Sigmoid colon (tissue), 6 donors: ENCODE measurements at regions not wholly inside any gene's neighbourhood (a gene's known extent, or its start where the extent isn't known, plus 50 kb on each side); places are given as distances from the start of the nearest gene placed in this dataset.

Experiments
- DNase-seq: peaks from one replicate; pipeline ENCODE4 v3.0.0-alpha.2; 2019
- H3K27ac ChIP-seq, 4 donors: fragments of 200-600 bp; sonication (generic); one replicate each; pipeline ENCODE4 v1.5.1; 2016 to 2019; ENCODE audit warnings: mild to moderate bottlenecking in 1 of 4
- H3K27me3 ChIP-seq, 3 donors: fragments of 200-600 bp; sonication (generic); one replicate each; pipeline ENCODE4 v1.5.1; 2019; ENCODE audit warnings: mild to moderate bottlenecking in 1 of 3
- H3K36me3 ChIP-seq, 4 donors: fragments of 200-600 bp; sonication (generic); one replicate each; pipeline ENCODE4 v1.5.1; 2016 to 2019
- H3K4me1 ChIP-seq, 4 donors: fragments of 200-600 bp; sonication (generic); one replicate each; pipeline ENCODE4 v1.5.1; 2017 to 2019
- H3K4me3 ChIP-seq, 4 donors: fragments of 200-600 bp; sonication (generic); one replicate each; pipeline ENCODE4 v1.5.1; 2017 to 2019; ENCODE audit warnings: mild to moderate bottlenecking in 2 of 4, moderate library complexity in 1 of 4
- H3K9me3 ChIP-seq, 4 donors: fragments of 200-600 bp in 3 of 4; sonication (generic) in 3 of 4; one replicate each; pipeline versions ENCODE4 v1.5.1 to v1.6.1; 2013 to 2019
- CTCF ChIP-seq, 4 experiments: fragments of 450-650 bp in 3 of 4; fragments of 200-600 bp in 1 of 4; IDR thresholded peaks; one replicate each; pipeline ENCODE4 v1.5.1; 2016 to 2019; ENCODE audit warnings: antibody characterized with exemption in 4 of 4, mild to moderate bottlenecking in 3 of 4, moderate library complexity in 2 of 4
- EP300 ChIP-seq, 4 donors: sonication (generic); formaldehyde crosslinking; IDR thresholded peaks; one replicate each; pipeline ENCODE4 v1.6.1; 2017; ENCODE audit warnings: antibody characterized with exemption in 4 of 4
- POLR2A ChIP-seq, 2 donors: fragments of 450-650 bp; IDR thresholded peaks; one replicate each; pipeline ENCODE4 v1.6.1; 2016; ENCODE audit warnings: antibody characterized with exemption in 2 of 2, mild to moderate bottlenecking in 2 of 2, moderate library complexity in 2 of 2
- POLR2AphosphoS5 ChIP-seq, 4 donors: sonication (generic); formaldehyde crosslinking; IDR thresholded peaks; one replicate each; pipeline ENCODE4 v1.6.1; 2017; ENCODE audit warnings: antibody characterized with exemption in 4 of 4
- WGBS, 2 donors: extraction: QIAGEN DNeasy Blood & Tissue Kit; methylation state at CpG; one replicate each; pipeline ENCODE4 v1.1.7; 2013; 5-methylcytosine and 5-hydroxymethylcytosine counted together
- intact Hi-C: fragments of 100-400 bp; cut with DNase I; formaldehyde crosslinking; loops from one replicate; pipeline ENCODE4 v1.15.1; 2023
- donor health status: healthy with polysubstance abuse.
- donor health status: healthy.

GRCh38 chr15:70324001-70324974 lies 226.6 kb upstream of the TLE3 start:
- peak overlapping the region; percentile 62 to 91 (median 86) for H3K27ac ChIP-seq
- peak; percentile 79 for DNase-seq
- peaks cover 0 to 85% (median 81%) of the 10 kb centered on the region in 4 donors for H3K4me1 ChIP-seq

GRCh38 chr15:70323111-70323851 lies 225.6 kb upstream of the TLE3 start:
- no peak overlapping the region for H3K4me3 ChIP-seq
- intact Hi-C loops = loop anchor here (2.0 to 5.0 kb wide), 4 partner anchors 14 to 171 kb away; no protein-coding TSS in a partner anchor
- H3K27me3 ChIP-seq = no peaks in the 10 kb centered on the region
- peak; percentile 93 for DNase-seq
- peak overlapping the region; percentile 62 to 91 (median 86) for H3K27ac ChIP-seq
- no peaks in the 10 kb centered on the region for H3K36me3 ChIP-seq
- 75 to 80% methylated on average over 11 of the region's 11 CpGs for WGBS, 2 donors
- peaks cover 0 to 85% (median 81%) of the 10 kb centered on the region in 4 donors for H3K4me1 ChIP-seq
- no peak for TF ChIP-seq EP300 (IDR thresholded peaks at IDR 0.05)
- peak in 3 of 4 donors; percentile 20 to 57 (median 48) for TF ChIP-seq POLR2AphosphoS5 (IDR thresholded peaks at IDR 0.05)
- no peaks in the 10 kb centered on the region for H3K9me3 ChIP-seq

More at GRCh38 chr15:70324001-70324974, 226.6 kb upstream of the TLE3 start:
- Histone ChIP-seq H3K9me3 (no peaks in the 10 kb centered on the region), H3K27me3 (no peaks in the 10 kb centered on the region), H3K4me3 (no peak overlapping the region), H3K36me3 (no peaks in the 10 kb centered on the region)
- 49 to 70% methylated on average over 15 of the region's 15 CpGs for WGBS, 2 donors
- TF ChIP-seq POLR2A (IDR thresholded peaks at IDR 0.05) (no peak), POLR2AphosphoS5 (IDR thresholded peaks at IDR 0.05) (peak in 3 of 4 donors; percentile 1 to 44 (median 13))
- intact Hi-C loops = loop anchor here (5.0 kb wide), 3 partner anchors 52 to 172 kb away; no protein-coding TSS in a partner anchor

- DNase-seq = no peak
- WGBS, 2 donors = 72 to 79% methylated on average over 6 of the region's 6 CpGs
- TF ChIP-seq CTCF (IDR thresholded peaks at IDR 0.05) (no peak), POLR2A (IDR thresholded peaks at IDR 0.05) (no peak), EP300 (IDR thresholded peaks at IDR 0.05) (no peak), POLR2AphosphoS5 (IDR thresholded peaks at IDR 0.05) (no peak)
- H3K9me3 ChIP-seq = no peaks in the 10 kb centered on the region
- intact Hi-C loops = loop anchor here (2.0 to 5.0 kb wide), 4 partner anchors 15 to 170 kb away; no protein-coding TSS in a partner anchor
- H3K36me3 ChIP-seq = no peaks in the 10 kb centered on the region
- no peaks in the 10 kb centered on the region for H3K27me3 ChIP-seq
- H3K4me3 ChIP-seq = no peak overlapping the region
- H3K27ac ChIP-seq = peak overlapping the region; percentile 62 to 91 (median 86)
- H3K4me1 ChIP-seq = peaks cover 0 to 79% (median 73%) of the 10 kb centered on the region in 4 donors
These were observed 224.4 kb upstream of the TLE3 start for GRCh38 chr15:70322051-70322668.

GRCh38 chr15:70321172-70321819 lies 223.6 kb upstream of the TLE3 start:
- no peak for DNase-seq
- TF ChIP-seq POLR2AphosphoS5 (IDR thresholded peaks at IDR 0.05) (peak in 1 of 4 donors; percentile 31), POLR2A (IDR thresholded peaks at IDR 0.05) (no peak)
- 27 to 57% methylated on average over 4 of the region's 4 CpGs for WGBS, 2 donors
- Histone ChIP-seq H3K4me3 (no peak overlapping the region), H3K4me1 (peaks cover 0 to 76% (median 72%) of the 10 kb centered on the region in 4 donors), H3K36me3 (no peaks in the 10 kb centered on the region), H3K27me3 (no peaks in the 10 kb centered on the region), H3K9me3 (no peaks in the 10 kb centered on the region), H3K27ac (peak overlapping the region; percentile 22 to 91 (median 86))
- intact Hi-C loops = loop anchor here (5.0 kb wide), 3 partner anchors 49 to 169 kb away; no protein-coding TSS in a partner anchor

- TF ChIP-seq CTCF (IDR thresholded peaks at IDR 0.05) (no peak), EP300 (IDR thresholded peaks at IDR 0.05) (no peak)
- Histone ChIP-seq H3K27me3 (no peaks in the 10 kb centered on the region), H3K9me3 (no peaks in the 10 kb centered on the region), H3K4me3 (no peak overlapping the region), H3K27ac (peak overlapping the region; percentile 22 to 91 (median 86)), H3K36me3 (no peaks in the 10 kb centered on the region), H3K4me1 (peaks cover 0 to 79% (median 72%) of the 10 kb centered on the region in 4 donors)
- DNase-seq = no peak
- WGBS, 2 donors = 5 to 13% methylated on average over 2 of the region's 2 CpGs
- intact Hi-C loops = loop anchor here (5.0 kb wide), 3 partner anchors 48 to 168 kb away; no protein-coding TSS in a partner anchor
These were observed 222.8 kb upstream of the TLE3 start for GRCh38 chr15:70320482-70320881.
